Bone marrow (tissue), 2 donors: ENCODE measurements at regions not wholly inside any gene's neighbourhood (a gene's known extent, or its start where the extent isn't known, plus 50 kb on each side); places are given as distances from the start of the nearest gene placed in this dataset.

Experiments used
- DNase-seq, 2 donors: peaks; one replicate each; lab custom pipeline; 2025; lab: John Stamatoyannopoulos, UW

DNA sequence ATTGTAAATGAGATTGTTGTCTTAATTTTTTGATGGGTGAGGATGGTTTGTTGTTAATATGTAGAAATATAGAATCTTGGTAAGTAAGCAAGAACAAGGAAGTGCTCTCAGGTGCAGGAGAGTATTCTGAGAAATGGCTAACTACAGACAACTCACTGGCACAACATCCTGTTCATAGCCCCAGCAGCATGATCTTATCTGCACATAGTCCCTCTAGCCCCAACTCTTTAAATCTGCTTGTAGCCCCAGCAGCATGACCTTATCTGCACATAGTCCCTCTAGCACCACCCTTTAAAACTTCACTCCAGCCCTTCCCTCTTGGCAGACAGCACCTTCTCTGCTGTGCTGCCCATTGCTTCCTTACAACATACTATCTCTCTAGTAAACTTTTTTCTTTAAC lies 1957.1 kb upstream of the ADGRL3 start:
- peak in 1 of 2 donors; percentile 2 for DNase-seq

DNA sequence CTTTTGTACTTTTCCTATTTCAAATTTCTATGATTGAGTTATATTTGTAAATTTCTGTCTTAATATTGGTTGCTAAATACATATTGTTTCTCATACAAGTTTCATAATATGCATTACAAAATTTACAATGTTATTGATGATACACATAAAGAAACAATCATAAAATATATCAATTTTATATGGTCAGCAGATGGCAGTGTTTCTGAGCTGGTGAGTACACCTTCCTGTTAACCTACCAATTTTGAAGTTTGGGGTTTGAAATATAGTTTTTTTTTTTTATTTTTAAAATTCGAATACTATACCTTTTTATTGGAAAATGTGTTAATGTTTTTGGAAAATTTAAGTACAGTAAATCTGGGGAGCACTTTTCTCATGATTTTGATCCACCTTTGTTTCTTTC lies 1953.1 kb upstream of the ADGRL3 start:
- DNase-seq, result no peak

DNA sequence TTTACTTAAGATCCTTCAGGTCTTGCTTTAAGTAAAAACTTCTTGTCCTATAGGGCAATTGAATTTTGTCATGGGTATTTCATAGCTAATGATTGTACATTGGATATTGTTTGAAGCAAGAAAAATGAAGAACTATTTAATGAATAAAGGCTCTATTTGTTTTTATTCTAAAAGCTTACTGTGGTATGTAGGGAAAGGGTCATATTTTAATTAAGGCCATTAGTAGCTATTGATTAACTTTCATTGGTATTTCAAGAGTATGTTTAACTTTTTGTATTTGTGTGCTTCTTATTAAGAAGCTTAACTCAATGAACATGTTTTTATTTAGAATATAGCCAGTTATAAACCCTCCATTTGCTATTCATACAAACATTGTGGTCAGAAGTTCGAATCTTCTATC lies 1951.8 kb upstream of the ADGRL3 start:
- no peak for DNase-seq

DNA sequence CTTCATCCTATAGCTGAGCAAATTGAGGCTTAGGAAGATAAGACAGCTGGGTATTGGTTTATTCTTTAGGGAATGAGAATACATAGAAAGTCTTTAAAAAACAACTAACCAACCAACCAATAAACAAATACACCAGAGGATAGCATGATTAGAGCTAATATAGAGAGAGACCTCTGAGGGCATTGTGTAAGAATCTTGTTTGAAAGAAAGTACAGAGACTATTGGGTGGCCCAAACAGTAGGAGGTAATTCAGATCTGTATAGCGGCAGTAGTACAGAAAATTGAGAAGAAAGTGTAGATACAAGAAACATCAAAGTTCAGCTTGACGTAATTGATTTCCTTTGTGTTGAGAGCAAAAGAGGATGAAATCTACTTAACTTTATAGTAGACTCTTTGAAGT lies 1951.0 kb upstream of the ADGRL3 start:
- DNase-seq, result no peak

- DNase-seq, result no peak
Measured at GRCh38 chr4:59258002-59258401, 1942.1 kb upstream of the ADGRL3 start.

DNA sequence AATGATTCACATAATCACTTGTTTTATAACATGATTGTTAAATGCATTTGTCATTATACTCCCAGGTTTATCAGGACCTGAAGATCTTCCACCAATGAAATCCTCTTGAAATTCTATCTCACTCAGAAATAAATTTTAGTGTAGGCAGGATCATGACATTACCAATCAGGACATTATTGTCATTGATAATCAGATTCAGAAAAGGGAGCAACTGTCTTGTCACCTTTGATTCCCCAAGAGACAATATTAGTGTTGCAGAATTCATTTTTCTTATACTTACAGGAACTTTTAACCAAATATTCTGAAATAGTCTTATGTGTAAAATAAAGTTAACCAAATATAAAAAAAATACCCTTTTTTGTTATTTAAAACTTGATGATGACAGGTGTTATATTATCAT lies 1892.5 kb upstream of the ADGRL3 start:
- DNase-seq, result no peak

DNA sequence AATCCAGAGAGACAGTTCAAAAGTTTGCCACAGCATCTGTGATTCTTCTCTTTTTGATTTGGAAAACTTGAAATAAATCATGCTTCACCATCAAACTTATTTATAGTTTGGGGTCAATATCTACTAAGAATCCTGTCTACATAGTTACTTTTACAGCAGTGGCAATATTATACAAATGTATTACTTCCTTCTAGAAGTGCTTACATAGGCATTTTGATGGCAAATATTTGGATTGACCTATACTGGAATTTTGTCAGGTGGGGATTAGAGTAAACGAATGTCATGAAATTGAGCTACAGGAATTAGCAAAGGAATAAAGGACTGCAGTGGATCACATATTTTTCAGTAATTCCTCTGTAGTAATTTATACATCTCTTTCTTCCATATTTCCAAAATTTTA lies 1885.5 kb upstream of the ADGRL3 start:
- no peak for DNase-seq

DNA sequence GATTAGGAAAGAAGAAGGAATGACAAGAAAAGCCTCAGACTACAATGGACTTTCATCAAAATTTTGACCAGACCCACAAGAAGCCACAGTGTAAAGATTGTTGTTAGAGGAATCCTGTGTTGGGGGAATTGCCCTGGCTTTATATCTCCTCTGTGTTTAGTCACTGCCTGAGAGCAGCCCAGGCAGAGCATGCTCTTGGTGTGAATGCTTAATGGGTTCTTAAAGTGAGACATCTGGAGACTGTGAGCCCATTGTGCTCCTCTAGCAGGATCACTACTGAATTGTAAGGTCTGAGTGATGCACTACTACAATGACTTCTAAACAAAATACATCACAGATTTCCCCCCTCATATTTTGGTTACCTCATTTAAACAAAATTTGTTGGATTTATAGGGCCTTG lies 1860.5 kb upstream of the ADGRL3 start:
- DNase-seq, result no peak

DNA sequence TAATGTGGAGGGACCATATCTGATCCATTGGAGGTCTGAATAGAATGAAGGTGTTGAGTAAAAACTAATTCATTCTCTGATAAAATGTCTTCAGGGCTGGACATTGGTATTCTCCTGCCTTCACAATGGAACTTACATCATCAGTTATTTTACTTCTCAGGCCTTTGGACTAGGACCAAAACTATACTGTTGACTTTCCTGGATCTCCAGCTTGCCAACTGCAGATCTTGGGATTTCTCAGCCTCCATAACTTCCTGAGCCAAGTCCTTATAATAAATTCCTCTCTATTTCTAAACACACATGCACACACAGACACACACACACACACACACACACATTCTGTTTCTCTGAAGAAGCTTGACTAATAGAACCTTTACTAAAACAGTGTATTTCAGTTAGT lies 1858.6 kb upstream of the ADGRL3 start:
- DNase-seq, result no peak

DNA sequence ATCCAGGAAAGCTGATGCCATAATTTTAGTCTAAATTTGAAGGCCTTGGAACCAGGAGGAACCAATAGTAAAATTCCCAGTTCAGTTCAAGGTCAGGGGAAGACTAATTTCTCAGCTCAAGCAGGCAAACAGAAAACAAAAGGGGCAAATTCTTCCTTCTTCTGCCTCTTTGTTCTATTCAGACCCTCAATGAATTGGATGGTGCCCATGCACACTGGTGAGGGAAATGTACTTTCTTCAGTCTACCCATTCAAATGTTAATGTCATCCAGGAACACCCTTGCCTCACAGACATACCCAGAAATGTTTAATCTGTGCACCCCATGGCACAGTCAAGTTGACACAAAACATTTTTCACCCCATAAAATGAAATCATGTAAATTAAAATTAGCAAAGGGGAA lies 1851.2 kb upstream of the ADGRL3 start:
- no peak for DNase-seq

DNA sequence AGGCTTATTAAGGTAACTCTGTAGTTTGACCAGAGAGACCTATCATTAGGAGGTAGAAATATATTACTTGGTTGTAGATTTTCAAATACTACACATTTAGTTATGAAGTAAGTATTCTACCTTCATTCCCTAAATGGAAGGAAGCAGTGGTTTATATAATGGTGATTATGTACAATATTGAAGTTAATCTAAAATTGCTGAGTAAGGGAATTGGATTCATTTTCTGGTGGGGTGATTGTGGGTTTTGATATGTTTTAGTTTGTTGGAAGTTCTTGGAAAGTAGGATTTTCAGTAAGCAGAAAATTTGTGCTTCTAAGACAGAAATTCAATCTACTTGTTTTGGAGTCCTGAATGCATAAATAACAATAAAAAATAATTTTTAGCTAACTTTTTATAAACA lies 1830.9 kb upstream of the ADGRL3 start:
- no peak for DNase-seq

DNA sequence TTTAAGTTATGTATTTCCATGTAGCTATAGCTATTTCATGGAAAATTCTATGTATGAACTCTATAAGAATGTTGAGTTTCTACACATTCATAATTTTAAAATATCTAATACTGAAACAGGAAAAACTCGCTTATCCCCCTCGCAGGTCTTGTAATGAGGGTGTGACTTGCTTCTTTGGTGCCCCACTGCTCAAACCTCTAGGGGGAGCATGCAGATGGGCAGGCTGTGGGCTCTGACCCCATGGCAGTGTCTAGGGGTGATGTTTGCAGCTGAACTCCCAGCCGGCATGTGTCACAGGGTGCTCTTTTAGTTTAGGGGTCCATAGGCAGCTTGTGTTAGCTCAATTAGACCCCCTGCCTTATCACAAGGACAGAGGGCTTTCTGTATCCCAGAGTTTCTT lies 1825.7 kb upstream of the ADGRL3 start:
- no peak for DNase-seq

DNA sequence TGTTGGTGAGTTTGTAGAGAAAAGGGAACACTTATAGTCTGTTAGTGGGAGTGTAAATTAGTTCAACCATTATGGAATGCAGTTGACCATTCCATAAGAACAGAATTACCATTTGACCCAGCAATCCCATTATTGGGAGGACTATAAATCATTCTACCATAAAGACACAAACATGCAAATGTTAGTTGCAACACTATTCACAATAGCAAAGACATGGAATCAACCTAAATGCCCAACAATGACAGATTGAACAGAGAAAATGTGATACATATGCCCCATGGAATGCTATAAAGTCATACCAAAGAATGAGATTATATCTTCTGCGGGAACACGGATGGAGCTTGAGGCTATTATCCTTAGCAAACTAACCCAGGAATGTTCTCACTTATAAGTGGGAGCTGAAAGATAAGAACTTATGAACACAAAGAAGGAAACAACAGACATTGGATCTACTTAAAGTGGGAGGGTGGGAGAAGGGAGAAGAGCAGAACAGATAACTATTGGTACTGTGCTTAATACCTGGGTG lies 1819.2 kb upstream of the ADGRL3 start:
- DNase-seq, result no peak

GRCh38 chr4:59381591-59381990 lies 1818.5 kb upstream of the ADGRL3 start:
- DNase-seq, result no peak

DNA sequence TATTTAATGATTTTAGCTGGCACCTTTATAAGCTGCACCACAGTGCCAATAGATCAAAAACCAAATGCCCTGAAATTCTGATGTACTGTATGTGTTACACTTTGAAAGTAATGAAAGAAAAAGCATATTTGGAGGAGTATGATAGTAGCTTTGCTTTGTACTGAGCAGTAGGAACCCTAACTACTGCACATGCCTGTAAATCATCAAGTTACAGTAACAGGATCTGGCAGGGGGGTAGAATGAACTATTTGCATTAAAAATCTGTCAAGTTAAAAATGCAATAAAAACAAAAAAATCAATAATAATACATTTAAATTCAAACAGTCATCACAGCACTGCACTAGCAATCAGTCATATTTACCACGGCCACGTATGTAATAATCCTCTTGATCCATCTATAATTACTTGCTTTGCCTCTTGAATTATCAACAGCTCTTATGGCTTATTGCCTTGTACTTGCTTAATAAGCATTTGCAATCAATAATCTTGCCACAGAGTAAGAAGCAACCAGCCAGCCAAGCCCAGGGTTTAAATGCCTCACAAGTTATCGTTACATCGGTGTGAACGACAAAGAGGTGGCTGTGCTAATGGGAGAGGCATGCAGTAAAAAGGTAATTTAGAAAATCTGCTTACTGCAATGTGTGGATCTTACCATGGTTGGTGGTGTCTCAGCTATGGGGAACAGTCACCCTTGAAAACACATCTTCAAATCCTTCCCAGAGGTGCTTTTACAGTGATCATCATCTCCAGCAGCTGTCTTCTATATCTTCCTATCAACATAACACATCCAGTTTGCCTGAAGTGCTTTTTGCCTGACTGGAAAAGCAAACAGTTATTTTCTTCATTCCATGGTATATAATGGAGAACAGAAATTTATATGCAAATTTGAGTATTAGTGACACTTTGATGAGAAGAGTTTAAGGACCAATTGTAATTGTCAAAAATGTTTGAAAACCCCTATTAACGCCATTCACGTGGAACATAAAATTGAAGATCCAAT lies 1812.1 kb upstream of the ADGRL3 start:
- no peak for DNase-seq

DNA sequence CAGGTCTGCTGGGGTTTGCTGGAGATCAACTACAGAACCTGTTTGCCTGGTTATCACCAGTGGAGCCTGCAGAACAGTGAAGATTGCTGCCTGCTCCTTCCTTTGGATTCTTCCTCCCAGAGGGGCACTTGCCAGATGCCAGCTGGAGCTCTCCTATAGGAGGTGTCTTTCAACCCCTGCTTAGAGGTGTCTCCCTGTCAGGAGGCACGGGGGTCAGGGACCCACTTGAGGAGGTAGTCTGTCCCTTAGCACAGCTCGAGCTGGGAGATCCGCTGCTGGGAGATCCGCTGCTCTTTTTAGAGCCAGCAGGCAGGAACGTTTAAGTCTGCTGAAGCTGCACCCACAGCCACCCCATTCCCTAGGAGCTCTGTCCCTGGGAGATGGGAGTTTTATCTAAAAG lies 1806.3 kb upstream of the ADGRL3 start:
- no peak for DNase-seq

- DNase-seq, result no peak
Measured at GRCh38 chr4:59400334-59400733, 1799.8 kb upstream of the ADGRL3 start.

DNA sequence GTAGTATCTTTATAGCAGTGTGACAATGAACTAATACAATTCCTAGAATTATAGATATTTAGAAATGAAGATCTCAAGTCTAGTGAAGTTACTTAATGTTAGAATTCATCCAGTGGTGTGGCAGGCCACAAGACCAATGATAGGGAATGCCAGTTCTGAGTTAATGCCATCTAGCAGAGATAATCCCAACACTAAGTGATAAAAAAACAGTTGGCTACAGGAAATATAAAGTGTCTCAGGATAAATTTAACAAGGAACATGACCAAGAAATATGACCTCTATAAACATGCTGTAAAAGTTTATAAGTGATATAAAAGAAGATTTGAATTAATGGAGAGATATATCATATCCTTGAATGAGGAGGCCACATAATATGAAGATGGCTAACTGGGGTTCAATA lies 1790.5 kb upstream of the ADGRL3 start:
- no peak for DNase-seq

DNA sequence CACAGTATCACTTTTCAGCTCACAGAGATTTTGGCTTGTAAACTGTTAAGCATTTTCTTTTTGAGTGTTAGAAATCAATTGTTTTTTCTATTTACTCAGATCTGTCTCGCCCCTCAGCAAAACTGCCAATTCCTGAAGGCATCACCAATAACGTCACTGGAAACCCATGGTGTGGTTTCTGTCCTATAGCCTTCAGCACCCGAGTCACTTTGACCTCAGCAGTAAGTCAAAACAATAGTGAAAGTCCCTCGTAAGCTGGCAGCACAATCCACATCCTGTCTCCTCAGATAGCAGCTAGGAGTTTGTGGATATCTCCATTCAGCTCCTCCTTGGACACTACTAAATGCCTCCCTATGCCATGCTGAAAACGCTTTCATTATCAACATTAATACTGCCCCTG lies 1787.4 kb upstream of the ADGRL3 start:
- no peak for DNase-seq

DNA sequence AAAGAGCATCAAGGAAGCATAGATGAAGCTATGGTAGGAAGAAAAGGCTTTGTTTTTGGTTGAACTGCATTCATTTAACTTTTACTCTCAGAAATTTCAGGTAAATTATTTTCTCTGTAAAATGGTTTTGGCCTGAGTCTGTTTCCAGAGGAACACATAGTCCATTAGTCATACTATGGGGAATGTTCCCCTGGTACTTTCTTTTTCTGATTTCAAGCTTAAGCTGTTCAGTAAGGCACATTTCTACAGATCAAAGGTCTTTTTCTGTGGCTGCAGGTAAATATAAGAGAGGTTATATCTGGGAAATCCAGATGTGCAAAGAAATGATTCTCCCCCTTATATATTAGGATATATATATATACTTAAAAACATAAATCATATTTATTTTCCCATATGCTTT lies 1744.4 kb upstream of the ADGRL3 start:
- DNase-seq, result no peak

DNA sequence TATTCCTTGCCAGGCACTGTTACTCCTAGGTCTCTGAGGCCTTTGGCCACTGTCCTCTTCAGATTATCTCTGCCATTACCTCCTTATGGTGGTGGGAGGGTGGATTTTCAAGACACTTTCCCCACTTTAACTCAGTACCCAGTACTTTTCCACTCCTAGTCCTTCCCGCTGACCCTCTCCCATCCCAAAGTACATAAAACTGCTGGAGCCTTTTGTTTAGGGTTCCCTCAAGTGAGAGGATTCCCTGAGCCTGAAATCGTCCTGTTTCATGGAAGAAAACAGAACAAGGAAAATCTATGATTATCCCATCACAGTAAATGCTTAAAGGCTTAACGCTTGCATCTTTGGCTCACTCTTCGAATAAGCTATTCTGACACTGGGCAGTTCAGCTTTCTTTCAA lies 1742.5 kb upstream of the ADGRL3 start:
- DNase-seq, result no peak

DNA sequence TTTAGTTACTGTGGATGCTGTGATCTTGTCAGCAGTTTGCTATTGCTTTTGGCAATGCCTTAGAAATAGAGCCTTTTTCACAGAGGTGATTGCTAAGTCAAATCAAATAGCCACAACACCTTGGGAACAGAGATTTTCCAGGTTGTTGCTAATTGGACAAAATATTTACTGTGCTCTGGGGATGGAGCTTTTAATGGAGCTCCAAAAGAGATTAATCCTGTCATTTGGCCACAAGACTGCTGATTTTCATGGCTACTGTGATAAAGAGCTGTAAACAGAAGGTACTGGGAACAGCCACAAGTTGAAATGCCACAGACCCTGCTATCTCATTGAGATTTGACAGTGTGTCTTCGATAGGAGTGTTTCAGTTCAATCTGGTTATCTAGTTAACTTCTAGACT lies 1715.2 kb upstream of the ADGRL3 start:
- no peak for DNase-seq

DNA sequence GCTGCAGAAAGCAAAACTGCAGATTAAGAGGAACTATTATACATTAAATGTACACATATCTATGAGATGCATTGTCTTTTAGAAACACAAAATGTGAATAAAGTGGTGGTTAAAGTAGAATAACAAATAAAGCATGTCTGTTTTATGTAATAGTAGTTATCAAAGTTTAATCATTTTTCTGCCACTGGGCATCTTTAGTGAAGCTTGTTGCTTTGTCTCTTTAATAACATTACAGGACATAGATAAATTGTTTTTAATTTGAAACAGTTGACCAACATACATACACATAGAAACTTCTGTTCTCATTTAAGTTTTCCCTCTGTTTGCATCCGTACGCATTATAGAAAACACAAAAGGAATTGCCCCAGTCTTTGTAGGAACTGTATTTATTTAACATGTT lies 1700.0 kb upstream of the ADGRL3 start:
- no peak for DNase-seq

DNA sequence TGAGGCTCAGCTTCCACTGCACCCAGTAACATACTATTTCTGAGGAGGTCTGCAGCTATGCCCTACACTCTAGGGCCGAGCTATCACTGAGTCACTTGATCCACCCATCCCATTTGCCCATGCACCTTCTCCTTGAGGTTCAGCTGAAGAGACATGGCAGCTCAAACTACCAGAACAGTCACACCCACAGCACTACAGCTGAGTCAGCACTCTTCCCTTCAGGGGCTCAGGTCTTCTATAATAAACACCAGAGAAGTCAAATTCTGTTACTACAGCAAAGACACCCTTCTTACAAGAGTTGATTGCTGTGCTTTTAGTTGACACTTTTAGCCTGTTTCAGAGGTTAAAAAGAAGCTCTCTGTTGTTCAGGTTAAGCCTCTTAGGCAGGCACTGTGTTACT lies 1696.4 kb upstream of the ADGRL3 start:
- DNase-seq, result no peak
